Umbilical cord (tissue), 1 donor: ENCODE measurements at regions not wholly inside any gene's neighbourhood (a gene's known extent, or its start where the extent isn't known, plus 50 kb on each side); places are given as distances from the start of the nearest gene placed in this dataset.
A peak's percentile ranks its signal among the peaks of the same experiment; 100 is the strongest.

Source experiments
- DNase-seq: peaks from one replicate; pipeline ENCODE4 v3.0.0-alpha.2; 2015; ENCODE audit warnings: low spot score

DNA sequence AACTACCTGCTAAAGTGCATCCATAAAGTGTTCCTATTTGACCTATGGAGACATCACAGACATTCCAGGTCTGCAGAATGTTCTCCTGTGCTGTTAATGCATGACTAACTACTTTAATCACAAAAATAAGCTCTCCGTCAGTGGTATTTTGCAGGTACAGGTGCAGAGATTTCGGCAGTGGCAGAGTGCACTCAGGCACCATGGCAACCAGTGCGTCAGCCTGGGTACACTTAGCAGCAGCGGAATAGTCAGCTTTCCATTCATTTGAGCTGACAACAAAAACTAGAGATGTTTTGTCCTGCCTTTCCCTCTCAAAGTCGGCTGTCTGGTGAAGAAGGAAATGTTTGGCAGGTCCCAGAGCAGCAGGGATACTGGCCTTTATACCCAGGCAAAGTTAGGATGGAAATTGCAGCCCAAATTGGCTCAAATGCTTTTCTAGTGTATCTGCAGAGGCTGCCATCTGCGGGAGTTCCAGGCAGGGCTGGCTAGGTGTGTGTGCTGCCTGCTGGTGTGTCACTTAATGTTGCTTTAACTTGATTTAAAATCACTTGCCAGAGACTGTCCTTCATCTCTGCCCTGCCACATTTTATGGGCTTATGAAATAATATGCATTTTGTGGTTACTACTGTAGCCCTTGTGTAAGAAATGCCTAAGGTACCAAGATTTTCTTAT lies 195.8 kb downstream of the RAP2A start:
- DNase-seq, result no peak

DNA sequence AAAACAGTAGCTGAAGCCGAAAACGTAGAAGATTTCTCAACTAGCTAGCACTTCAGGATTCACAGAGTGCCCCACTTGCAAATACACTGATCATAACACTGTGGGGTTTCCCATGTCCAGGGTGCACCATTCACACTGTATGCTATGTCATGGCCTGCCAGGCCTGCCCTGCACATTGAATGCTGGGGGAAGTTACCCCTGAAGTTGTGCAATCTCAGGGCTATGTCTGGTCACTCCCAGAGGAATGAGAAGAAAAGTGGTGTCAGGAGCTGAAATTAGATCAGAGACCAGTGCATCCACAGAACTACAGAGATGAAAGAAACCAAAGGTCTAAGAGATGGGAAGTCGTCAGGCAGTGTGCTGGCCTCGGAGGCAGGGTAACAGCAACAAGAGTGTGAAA lies 196.8 kb downstream of the RAP2A start:
- no peak for DNase-seq

DNA sequence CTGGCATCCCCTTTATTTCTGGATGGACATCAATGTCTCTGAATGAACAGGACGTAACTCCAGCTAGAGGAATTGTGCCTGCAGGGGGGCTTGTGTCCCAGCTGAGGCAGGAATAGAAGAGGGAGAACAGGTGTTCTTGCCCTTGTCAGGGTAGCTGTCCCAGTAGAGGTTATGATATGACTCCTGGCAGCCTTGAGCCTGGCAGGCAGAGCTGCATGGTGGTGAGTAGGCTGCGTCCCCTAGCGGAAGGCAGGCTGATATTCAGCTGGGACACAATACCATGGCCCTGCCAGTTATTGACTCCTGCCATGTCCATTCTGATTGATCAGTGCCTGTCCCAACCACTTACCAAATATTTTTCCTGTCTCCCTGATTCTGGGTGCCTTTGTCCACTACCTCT lies 197.2 kb downstream of the RAP2A start:
- no peak for DNase-seq

DNA sequence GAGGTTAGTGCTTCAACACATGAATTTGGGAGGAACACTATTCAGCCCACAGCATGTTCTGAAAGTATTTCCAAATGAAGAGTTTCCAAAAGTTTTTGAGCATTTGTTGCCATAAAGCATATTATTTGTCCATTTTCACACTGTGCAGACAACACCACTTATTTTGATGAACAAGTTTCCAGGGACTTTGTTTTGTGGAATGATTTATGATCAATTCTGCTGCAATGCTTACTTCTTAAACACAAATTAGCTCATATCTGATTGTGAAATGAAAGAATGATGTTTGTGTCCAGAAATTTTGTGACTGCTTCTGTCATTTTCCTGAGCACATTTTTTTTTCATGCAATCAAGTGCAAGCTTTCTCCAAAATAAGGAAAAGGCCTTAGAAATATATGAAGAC lies 205.3 kb downstream of the RAP2A start:
- DNase-seq, result no peak

DNA sequence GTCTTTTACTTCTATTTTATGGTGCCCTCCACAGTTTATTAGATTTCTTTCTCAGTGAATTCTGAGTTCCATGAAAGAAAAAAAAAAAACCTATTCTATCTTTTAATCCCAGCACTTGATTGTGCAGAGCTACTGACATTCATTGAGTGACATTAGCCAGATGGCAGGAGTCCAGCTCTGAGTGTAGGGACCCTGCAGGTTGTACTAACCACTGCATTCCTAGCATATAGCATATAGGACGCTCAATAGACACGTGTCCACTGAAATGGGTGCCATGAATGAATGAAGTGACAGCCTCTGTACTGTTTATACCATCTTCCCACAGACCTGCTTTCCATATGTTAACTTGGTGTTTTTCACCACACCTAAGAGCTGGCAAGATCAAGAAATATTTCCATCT lies 206.3 kb downstream of the RAP2A start:
- no peak for DNase-seq

DNA sequence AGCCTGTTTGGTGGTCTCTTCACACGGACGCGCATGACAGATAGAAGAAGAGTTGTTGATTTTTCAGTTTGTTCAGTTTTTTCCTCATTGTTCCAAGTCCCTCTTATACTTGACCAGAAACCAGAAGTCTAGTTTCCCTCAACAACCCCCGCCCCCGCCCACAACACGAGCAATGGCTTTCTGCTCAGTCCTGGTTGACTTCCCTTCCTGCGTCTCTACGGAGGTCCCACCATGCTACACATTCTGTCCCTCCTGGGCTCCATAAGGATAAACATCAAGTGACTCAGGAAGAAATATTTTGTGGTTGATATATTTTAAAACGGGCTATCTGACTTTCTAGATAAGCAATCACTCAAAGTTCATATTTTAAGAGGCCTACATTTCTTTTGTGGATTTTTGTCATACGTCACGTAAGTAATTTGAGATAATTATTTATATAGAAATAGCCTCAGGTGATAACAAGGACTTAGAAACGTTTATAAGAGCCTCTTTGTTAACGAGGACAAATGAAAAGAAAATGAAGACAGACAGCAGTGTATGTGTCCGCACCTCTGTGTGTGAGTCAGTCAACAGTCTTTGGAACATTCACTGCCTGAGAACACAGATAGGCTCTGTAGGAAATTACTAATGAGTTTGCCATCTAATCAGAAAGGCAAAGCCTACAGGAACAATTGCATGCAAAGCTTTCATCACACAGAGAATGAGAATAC lies 214.4 kb downstream of the RAP2A start:
- DNase-seq, result no peak

DNA sequence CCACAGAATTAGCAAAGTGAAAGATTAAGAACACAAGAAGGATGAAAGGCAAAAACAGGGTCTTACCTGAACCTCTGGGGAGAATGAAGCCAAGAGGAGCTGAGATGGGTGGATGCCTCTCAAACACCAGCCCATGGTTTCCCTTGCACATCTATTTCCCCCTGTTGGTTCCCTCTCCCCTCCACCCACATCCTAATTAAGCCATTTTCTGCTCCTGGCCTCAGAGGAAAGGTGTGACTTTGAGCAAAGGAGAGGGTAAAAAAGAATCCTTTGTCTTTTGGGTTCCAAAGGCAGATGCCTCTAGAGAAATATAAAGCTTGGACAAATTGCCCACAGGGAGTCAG lies 214.9 kb downstream of the RAP2A start:
- no peak for DNase-seq

DNA sequence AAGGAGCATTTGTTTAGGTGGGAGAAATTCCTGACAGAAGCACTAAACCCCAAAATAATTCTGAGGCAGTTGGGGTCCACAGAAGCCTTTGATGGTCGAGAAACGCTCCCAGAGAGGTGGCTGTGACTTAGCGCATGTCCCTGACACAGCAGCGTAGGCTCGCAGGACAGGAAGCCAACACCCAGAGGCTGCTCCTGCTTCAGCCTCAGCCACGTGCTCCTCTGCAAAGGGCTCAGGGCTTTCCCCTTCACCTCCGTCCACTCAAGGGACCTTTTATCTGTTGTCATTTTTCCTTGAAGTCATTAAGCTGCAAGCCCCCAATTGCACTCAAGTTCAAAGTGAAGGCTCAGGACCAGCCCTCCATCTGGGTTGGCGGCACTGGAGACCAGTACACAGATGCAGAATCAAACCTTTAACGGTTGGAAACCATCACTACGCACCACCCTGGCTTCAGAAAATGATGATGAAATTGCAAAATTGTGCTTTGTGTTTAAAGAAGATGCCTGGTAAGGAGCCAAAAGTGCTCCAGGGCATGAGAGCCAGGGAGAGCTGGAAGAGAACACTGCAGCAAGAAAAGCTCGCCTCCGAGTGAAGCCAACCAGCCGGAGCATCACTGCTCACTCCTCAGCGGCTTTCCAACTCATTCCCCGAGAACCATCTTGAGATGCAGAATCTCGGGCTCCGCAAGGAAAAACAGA lies 219.6 kb downstream of the RAP2A start:
- peak; percentile 10 for DNase-seq

DNA sequence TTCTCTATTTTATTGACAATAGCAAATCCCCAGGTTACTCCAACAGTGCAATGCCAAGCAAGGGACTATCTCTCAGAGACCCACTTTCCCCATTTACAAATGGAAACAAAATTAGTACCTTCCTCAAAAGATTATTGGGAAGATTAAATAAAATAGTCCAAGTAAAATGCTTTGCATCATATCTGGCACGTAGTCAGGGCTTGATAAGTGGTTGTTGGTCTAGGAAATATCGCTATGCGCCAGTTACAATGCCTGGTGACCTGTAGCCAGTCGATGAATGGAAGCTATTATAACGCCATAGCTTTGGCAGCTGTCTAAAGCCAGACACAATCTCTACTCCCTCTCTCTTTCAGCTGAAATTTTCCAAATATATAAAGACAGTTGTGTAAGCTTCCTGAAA lies 220.3 kb downstream of the RAP2A start:
- DNase-seq, result no peak

DNA sequence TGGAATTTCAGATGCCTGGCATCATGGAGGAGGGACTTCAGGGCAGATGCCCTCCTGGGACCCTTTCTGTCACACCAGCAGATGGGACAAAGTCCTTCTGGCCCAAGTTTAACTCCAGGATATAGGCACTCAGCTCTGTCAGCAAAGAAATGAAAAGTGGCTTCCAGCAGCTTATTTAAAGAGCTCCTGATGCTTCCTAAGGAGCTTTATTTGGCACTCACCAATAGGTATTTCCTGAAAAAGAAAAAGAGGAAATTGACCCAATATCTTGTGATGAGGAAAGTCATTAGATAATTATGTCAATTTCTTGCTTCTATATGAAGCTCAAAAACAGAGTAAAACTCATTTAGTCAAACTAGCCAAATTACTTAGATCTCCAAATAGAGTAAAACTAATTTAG lies 224.6 kb downstream of the RAP2A start:
- DNase-seq, result no peak

DNA sequence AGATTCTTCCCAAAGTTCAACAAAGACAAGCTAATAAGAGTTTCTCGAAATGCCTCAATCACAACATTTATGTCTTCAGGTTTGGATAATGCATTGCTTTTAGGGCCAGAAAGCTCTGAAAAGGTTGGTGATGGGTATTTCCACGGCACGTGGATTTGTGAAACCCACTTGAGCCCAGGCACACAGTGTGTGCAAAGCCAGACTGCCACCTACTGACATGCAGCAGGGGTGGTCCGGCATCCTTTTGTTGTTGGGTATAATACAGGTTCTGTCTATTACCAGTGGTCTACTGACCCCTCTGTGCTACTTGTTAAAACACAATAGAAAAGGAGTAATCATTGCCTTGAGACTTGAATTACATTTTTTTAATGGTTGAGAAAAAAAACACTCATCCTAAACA lies 225.6 kb downstream of the RAP2A start:
- DNase-seq, result peak; percentile 15

DNA sequence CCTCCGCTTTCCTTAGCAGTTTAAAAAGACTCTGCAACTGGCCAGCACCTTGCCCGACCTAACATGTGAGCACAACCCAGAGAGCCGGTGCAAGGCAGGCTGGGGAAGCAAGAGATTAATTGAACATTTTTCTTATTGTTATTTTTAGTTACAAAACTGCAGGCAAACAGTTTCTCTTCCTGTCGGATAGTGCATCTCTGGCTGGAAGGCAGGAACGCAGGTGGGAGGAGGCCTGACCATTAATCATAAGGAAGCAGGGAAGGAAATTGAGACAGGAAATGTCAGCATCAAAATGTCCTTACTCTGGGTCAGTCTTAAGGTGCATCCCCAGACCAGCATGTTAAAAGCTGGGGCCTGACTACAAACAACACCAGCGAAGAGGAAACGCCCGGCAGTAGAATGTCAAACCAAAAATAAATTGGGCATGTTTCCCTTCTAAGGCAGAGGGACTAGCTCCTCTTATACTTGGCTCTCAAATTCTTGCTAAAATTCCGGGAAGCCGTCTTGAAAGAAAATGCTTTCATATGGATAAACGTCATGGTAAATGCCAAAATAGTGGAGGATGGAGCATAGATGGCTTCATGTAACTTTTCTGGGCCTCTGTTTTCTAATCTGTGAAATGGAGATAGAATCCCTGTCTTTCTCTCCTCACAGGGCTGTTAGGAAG lies 226.8 kb downstream of the RAP2A start:
- no peak for DNase-seq

DNA sequence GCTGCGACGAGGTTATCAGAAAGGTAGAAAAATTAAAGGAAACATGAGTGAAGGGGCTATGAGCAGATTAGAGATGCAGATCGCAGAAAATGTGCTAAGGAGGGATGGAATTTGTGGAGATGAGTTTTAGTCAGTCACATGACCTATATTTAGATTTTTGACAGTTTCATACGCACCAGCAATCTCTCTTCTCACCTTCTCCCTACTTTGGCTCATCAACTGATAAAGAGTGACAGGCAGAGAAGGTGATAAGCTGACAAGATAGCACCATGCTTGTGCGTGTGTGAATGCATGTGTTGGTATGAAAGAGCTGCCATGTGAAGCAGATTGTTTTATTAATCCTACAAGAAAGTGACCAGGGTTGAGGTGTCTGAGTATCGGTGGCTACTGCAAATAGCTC lies 252.6 kb downstream of the RAP2A start:
- DNase-seq, result no peak

DNA sequence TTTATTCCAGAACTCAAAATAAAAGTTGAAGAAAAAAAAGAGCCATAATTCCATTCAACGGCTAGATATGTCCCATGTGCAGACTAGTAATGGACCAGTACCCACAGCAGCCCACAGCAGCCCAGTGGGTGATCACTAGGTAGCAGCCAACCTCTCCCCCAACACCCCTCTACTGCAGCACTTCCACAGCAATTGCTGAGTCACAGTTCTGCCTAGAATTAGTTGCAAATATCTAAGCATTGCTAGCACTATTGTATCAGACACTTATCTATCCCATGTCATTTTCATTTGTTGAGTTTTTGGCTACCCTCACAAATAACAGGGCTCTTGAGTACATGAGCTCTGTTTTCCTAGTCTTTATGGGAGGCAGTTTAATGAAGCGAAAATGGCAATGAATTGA lies 258.7 kb downstream of the RAP2A start:
- DNase-seq, result no peak

DNA sequence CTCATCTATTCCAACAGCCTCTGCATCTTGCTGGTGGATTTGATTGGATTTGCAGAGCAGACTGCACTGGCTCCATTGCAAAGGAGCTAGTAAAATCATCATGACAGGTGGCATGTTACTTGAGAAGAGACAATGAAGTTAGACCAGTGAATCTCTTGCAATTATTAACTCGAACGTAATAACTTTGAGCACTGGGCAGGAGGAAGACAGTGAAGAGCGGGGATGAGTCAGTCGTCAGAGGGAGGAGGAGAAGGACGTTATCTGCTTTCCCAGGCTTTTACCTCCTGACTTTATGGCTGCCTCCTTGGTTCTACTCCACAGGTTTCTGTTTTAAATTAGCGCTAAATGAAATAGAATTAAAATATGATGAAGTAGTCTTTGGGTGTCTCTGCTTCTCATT lies 257.8 kb upstream of the IPO5 start:
- no peak for DNase-seq

DNA sequence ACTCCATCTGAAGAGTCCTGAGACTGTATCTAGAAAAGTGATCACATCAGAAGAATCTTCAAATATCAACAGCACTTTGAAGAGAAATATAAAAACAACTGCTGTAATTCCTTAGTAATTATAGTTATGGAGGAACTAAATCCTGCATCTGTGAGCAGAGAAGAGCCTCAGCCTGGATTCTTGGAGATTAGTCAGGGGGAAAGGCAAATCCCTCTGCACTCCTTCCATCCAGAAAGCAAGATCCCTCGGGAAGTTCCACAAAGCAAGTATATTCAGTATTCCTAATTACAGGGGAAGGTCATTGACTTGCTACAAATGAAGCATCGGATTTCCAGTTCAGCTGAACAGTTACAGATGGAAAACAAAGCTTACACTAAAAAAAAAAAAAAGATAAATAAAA lies 256.6 kb upstream of the IPO5 start:
- no peak for DNase-seq

DNA sequence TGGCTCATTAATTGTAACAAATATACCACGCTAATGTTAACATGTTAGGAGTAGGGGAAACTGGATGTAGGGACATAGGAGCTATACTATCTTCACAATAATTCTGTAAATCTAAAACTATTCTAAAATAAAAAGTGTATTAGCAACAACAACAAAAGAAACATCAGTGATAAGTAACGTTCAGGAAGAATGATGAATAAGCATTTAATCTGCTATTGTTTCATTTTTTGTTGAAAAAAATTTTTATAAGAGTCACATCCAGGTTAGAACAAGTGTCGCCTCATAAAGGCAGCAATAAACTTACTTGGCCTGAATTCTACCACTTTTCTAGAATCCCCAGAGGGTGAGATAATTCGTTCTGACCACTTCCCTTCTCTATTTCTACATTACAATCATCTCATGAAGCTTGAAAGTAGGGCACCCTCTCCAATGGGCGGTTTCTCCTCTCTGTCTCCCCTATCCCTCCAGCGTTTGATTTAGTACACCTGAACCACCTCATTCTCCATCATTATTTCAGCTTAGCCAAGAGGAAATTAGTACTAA lies 253.1 kb upstream of the IPO5 start:
- no peak for DNase-seq

DNA sequence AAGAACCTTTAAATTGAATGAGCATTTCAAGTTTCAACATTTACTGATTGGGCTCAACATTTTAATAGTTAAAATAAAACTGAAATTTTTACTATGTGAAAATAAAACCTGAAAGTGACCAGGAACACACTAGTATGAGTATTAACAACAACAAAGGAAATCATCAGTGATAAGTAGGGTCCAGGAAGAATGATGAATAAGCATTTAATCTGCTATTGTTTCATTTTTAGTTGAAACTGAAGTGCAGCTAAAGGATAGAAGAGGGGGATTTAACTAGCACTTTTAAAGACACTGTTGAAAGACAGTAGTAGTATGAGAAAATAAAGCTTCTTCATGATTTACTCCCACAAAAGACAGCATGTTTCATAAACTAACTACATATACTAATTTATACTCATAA lies 250.9 kb upstream of the IPO5 start:
- DNase-seq, result no peak

DNA sequence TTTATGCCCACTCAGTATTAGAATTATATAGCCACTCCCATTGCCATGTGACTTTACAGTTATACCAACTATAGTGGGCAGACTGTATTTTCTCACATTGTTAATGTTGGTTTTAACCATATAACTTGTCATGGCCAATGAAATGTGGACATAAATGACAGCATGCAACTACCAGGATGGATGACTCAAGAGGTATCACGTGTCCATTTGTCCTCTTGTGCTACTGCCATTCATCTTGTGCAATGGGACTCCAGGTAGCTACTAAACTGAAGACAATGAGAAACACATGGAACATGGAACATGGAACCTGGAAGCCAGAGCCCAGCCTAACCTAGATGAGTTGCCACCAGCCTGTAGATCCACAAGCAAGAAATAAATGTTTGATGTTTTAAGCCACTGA lies 242.7 kb upstream of the IPO5 start:
- DNase-seq, result no peak

DNA sequence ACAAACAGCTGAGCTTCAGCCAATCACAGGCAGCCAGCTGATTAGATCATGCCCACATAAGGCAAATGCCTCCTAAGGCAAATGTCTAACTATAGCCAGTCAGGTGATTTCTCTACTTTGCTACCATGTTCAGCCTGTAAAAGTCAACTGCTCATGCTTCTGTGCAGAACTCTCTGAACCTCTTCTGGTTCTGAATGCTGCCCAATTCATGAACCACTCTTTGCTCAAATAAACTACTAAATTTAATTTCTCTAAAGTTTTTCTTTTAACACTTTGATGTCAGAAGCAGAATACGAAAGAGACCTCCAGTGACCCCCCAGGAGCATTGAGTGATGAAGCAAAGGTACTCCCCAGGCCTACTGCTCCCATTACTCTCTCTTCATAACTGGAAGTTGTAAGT lies 240.7 kb upstream of the IPO5 start:
- DNase-seq, result no peak

DNA sequence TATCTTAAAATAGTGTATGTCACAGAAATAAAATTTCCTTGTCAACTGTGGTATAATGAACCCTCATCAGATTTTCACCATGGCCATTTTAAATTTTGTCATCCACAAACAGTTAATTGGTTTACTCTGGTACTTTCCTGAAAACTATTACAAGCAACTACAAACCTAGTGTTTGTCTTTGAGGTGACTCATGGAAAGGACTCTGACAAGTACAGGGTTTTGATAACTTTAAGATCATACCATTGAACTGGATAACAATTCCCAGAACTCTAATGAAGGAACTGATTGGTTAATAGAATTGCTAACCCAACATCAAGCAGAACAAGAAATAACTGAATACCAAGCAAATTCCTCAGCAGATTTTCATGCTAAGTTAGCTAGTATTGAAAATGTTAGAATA lies 237.7 kb upstream of the IPO5 start:
- no peak for DNase-seq

DNA sequence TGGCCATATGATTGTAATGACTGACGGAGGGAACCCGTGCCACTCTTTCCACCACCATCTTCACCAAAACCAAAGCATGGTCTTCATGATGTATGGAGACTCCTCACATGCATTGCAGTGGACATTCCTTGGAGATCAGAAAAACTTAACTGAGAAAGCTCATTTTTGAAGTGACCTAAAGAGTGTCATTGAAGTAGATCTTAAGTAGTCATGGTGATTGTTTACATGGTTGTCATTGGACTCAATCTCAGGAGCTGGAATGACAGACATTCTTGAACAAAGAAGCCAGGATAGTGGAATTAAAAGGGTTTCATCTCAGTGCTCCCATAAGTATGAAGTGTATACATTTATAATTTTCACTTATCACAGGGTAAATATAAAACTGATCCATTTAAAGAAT lies 236.7 kb upstream of the IPO5 start:
- DNase-seq, result no peak
